22Rv1 (cell line): ENCODE measurements at regions not wholly inside any gene's neighbourhood (a gene's known extent, or its start where the extent isn't known, plus 50 kb on each side); places are given as distances from the start of the nearest gene placed in this dataset.
A peak's percentile ranks its signal among the peaks of the same experiment; 100 is the strongest.

Source experiments
- H3K27ac ChIP-seq: fragments of 450-650 bp; 2 replicates; pipeline ENCODE4 v1.5.1; 2017
- ZFX ChIP-seq: fragments of 450-650 bp; IDR thresholded peaks from 2 replicates; pipeline ENCODE4 v1.6.1; 2017; ENCODE audit warnings: antibody characterized with exemption, borderline replicate concordance
- TF ChIP-seq, protein P1 (sequence below): fragments of 450-650 bp; IDR thresholded peaks from 2 replicates; pipeline ENCODE4 v1.5.1; 2017; ENCODE audit warnings: mild to moderate bottlenecking

DNA sequence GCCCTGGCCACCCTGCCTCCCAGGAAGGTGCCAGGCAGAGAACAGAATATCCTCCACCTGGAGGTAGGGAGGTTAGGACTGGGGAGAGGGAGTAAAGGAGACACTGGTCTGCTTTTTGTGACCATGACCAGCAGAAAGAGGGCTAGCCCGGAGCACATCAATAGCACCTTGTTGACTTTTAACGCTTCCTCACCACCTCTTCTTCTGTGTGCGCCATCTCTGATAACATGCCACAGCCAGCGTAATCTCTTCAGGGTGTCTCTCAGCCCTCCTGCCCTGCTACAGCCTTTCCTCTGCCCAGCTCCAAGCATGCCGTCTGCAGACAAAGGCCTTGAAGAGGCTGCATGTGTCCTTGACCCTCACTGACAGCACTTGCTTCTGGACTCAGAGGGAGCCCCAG is 50.9 kb upstream of the GJA5 start:
- no peak overlapping the region for H3K27ac ChIP-seq
- TF ChIP-seq, protein P1, sequence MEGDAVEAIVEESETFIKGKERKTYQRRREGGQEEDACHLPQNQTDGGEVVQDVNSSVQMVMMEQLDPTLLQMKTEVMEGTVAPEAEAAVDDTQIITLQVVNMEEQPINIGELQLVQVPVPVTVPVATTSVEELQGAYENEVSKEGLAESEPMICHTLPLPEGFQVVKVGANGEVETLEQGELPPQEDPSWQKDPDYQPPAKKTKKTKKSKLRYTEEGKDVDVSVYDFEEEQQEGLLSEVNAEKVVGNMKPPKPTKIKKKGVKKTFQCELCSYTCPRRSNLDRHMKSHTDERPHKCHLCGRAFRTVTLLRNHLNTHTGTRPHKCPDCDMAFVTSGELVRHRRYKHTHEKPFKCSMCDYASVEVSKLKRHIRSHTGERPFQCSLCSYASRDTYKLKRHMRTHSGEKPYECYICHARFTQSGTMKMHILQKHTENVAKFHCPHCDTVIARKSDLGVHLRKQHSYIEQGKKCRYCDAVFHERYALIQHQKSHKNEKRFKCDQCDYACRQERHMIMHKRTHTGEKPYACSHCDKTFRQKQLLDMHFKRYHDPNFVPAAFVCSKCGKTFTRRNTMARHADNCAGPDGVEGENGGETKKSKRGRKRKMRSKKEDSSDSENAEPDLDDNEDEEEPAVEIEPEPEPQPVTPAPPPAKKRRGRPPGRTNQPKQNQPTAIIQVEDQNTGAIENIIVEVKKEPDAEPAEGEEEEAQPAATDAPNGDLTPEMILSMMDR: no peak
- TF ChIP-seq ZFX: no peak

DNA sequence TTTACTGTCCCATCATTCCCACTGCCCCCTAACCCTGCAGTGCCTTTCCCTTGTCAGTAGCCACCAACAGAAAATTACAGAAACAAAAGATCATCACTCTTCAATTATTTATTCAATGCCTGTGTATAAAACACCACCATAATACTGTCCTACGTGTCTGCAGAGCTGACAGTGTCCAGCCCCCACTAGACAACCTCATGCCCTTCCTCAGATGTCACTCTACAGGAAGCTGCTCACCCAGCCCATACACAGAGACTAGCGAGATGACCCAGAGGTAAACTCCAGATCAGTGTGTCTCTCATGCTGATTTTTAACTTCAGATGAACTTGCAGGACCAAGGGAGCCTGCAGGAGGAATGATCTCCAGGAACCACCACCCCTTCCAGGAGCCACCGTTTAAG is 51.3 kb upstream of the GJA5 start:
- no peak overlapping the region for H3K27ac ChIP-seq
- TF ChIP-seq ZFX: no peak
- TF ChIP-seq, protein P1: no peak

- H3K27ac ChIP-seq: no peak overlapping the region
- no peak for TF ChIP-seq ZFX
- TF ChIP-seq, protein P1: no peak
Measured at GRCh38 chr1:147812799-147813198, 52.4 kb upstream of the GJA5 start.

GRCh38 chr1:147815503-147815902 is 55.1 kb upstream of the GJA5 start:
- TF ChIP-seq, protein P1: peak; percentile 32
- no peak for TF ChIP-seq ZFX
- no peak overlapping the region for H3K27ac ChIP-seq

- H3K27ac ChIP-seq: no peak overlapping the region
- no peak for TF ChIP-seq ZFX
- TF ChIP-seq, protein P1: no peak
Measured at GRCh38 chr1:147820761-147821297, 60.4 kb upstream of the GJA5 start.

DNA sequence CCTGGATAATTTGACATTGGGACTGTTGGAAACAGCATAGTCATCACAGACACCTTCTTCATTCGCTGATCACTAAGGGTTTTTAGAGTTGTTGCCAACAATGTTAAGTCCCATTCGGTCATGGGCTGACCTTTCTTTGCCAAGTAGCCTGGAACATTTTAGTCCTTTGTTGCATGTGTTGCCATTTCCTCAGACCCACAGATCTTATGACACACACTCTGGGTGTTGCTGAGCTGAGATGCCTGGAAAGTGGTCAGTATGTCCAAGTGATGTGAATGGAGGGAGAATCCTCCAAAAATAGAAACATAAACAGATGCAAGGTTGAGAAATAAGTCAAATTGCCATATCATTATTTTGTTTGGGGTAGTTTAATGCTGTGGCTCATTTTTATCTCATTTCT is 61.5 kb upstream of the GJA5 start:
- H3K27ac ChIP-seq: no peak overlapping the region
- TF ChIP-seq ZFX: no peak
- TF ChIP-seq, protein P1: no peak

- H3K27ac ChIP-seq: no peak overlapping the region
Measured at GRCh38 chr1:147822292-147822691, 61.9 kb upstream of the GJA5 start.

More at GRCh38 chr1:147822292-147822691, 61.9 kb upstream of the GJA5 start:
- TF ChIP-seq, protein P1: no peak
